Osteocyte (in vitro differentiated cells): ENCODE measurements at regions not wholly inside any gene's neighbourhood (a gene's known extent, or its start where the extent isn't known, plus 50 kb on each side); places are given as distances from the start of the nearest gene placed in this dataset.

Source experiments
- DNase-seq: peaks from one replicate; pipeline ENCODE4 v3.0.0; 2021; ENCODE audit warnings: mixed read lengths; ENCODE audit not compliant: unreplicated experiment; ENCODE audit errors: extremely low spot score
- H3K27ac Mint-ChIP-seq: one replicate; pipeline ENCODE4 v1.8.0; 2021; ENCODE audit warnings: mild to moderate bottlenecking, mixed read lengths; ENCODE audit not compliant: unreplicated experiment
- H3K27me3 Mint-ChIP-seq: one replicate; pipeline ENCODE4 v1.8.0; 2021; ENCODE audit warnings: mixed read lengths; ENCODE audit not compliant: unreplicated experiment
- H3K36me3 Mint-ChIP-seq: one replicate; pipeline ENCODE4 v1.8.0; 2021; ENCODE audit warnings: mixed read lengths; ENCODE audit not compliant: unreplicated experiment
- H3K4me1 Mint-ChIP-seq: one replicate; pipeline ENCODE4 v1.8.0; 2021; ENCODE audit warnings: mixed read lengths; ENCODE audit not compliant: unreplicated experiment
- H3K4me3 Mint-ChIP-seq: one replicate; pipeline ENCODE4 v1.8.0; 2021; ENCODE audit warnings: mild to moderate bottlenecking, moderate library complexity, mixed read lengths; ENCODE audit not compliant: unreplicated experiment
- H3K9me3 Mint-ChIP-seq: one replicate; pipeline ENCODE4 v1.8.0; 2021; ENCODE audit warnings: mixed read lengths; ENCODE audit not compliant: unreplicated experiment
- TF ChIP-seq, protein P1 (sequence below): fragments of 200-600 bp; sonication (generic); IDR thresholded peaks from 2 replicates; pipeline ENCODE4 v1.5.0; 2021; ENCODE audit warnings: antibody characterized with exemption, mild to moderate bottlenecking, moderate library complexity

DNA sequence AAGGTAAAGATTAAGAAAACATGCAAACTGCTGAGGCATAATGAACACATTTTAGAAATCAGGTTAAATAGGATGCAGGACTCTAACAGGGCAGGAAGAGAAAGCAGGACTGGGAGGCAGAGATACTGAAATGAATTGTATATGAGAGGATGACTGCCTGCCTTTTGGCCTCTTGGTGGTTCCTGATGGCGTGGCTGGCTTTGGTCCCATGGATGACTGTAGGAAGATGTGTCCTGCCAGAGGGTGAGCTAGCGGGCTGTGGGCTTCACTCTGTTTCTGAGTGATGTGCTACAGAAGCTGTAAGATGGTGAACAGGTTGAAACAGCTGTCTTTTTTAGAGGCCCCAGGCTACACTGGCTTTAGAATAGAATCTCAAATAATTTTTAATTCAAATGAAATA lies 517.0 kb downstream of the SLC4A3 start:
- Mint-ChIP-seq H3K27ac (no peak overlapping the region), H3K9me3 (peaks cover 12% of the 10 kb centered on the region), H3K27me3 (no peaks in the 10 kb centered on the region), H3K4me1 (peaks cover 5% of the 10 kb centered on the region), H3K4me3 (no peak overlapping the region), H3K36me3 (no peaks in the 10 kb centered on the region)
- TF ChIP-seq, protein P1, sequence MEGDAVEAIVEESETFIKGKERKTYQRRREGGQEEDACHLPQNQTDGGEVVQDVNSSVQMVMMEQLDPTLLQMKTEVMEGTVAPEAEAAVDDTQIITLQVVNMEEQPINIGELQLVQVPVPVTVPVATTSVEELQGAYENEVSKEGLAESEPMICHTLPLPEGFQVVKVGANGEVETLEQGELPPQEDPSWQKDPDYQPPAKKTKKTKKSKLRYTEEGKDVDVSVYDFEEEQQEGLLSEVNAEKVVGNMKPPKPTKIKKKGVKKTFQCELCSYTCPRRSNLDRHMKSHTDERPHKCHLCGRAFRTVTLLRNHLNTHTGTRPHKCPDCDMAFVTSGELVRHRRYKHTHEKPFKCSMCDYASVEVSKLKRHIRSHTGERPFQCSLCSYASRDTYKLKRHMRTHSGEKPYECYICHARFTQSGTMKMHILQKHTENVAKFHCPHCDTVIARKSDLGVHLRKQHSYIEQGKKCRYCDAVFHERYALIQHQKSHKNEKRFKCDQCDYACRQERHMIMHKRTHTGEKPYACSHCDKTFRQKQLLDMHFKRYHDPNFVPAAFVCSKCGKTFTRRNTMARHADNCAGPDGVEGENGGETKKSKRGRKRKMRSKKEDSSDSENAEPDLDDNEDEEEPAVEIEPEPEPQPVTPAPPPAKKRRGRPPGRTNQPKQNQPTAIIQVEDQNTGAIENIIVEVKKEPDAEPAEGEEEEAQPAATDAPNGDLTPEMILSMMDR, result no peak
- DNase-seq, result no peak

DNA sequence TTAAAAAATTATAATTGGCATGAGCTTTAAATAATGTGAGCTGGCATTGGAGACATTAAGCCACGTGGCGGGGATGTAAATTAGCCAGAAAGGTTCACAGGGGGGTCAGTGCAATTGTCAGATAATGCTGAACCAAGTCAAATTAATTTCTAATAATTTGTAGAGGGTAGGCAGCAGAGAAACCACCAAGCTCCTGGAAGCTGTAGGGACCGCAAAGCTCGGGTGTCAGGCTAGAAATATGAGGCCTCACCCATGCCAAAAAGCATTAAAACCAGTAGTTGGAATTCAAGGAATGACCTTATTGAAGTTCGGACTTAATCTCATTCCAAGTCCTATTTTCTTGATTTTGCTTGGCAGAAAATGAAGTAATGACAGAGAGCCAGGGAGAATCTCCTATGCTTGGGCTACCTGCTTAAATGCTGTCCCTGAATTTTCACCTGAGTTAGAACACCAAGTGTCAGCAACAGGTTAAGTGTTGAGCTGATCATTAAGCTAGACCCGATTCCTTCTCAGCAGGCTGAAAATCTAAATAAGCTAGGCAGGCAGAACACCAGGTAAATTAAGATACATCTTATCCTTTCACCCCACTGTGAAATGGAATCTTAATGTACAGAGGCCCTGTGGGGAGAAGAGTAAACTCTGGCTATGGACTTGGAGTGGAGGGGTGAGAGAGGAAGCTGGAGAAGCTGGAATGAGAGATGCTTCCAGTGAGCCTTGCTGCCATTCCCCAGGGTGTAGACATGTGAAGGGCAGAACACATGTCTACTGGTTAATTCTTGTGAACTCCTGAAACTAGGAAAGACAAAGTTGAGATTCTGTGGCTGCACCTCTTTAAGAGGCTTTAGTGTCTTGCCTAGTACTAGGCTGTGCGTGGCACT lies 520.0 kb downstream of the SLC4A3 start:
- peaks cover 5% of the 10 kb centered on the region for H3K9me3 Mint-ChIP-seq
- no peak for DNase-seq
- no peak overlapping the region for H3K27ac Mint-ChIP-seq
- H3K27me3 Mint-ChIP-seq, result no peaks in the 10 kb centered on the region
- TF ChIP-seq, protein P1, result no peak
- peaks cover 5% of the 10 kb centered on the region for H3K4me1 Mint-ChIP-seq
- no peaks in the 10 kb centered on the region for H3K36me3 Mint-ChIP-seq
- H3K4me3 Mint-ChIP-seq, result no peak overlapping the region

DNA sequence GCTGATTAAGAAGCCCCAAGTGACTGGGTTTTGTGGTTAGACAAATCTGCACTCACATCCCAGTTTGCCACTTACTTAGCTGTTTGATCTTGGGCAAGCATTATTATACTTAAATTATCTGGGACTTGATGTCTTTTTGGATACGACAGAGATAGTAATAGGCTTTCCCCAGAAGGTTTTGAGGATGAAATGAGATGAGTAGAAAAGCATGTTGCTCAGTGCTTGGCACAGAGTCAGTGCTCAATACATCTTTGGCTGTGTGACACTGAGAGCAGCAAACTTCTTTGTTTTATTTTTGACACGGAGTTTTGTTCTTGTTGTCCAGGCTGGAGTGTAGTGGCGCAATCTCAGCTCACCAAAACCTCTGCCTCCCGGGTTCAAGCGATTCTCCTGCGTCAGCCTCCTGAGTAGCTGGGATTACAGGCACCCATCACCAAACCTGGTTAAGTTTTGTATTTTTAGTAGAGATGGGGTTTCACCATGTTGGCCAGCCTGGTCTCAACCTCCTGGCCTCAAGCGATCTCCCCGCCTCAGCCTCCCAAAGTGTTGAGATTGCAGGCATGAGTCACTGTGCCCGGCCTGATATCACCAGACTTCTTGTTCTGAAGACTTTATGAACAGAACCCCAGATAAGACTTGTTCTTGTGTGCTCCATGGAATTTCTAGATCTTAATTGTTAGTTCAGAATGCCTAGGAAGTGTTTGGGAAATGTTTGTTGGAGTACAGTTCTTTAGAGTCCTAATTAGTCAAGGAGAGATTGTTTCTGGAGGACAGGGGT lies 521.2 kb downstream of the SLC4A3 start:
- Mint-ChIP-seq H3K36me3 (no peaks in the 10 kb centered on the region), H3K4me3 (no peak overlapping the region), H3K4me1 (peaks cover 5% of the 10 kb centered on the region), H3K27ac (no peak overlapping the region), H3K9me3 (no peaks in the 10 kb centered on the region), H3K27me3 (no peaks in the 10 kb centered on the region)
- no peak for DNase-seq
- TF ChIP-seq, protein P1, result no peak

DNA sequence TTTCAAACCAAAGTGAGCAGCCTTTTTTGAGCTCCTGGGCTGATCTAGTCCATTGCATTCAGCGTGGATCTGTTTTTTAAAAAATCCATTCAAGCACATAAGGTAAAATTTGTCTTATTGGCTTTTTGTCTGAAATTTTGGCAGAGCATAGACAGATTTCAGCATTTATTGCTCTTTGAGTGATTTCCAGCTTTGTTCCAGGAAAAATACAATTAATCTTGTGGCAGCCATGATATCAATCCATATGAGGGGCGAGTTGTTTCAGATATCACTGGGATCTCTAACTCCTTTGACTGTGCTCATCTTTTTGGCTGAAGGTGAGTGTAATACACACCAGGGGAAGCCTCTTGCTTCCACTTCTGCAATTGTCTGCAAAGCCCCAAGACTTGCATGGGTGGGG lies 523.9 kb downstream of the SLC4A3 start:
- no peak overlapping the region for H3K27ac Mint-ChIP-seq
- H3K36me3 Mint-ChIP-seq, result no peaks in the 10 kb centered on the region
- TF ChIP-seq, protein P1, result no peak
- H3K9me3 Mint-ChIP-seq, result no peaks in the 10 kb centered on the region
- no peaks in the 10 kb centered on the region for H3K27me3 Mint-ChIP-seq
- no peak overlapping the region for H3K4me3 Mint-ChIP-seq
- DNase-seq, result no peak
- peaks cover 3% of the 10 kb centered on the region for H3K4me1 Mint-ChIP-seq

DNA sequence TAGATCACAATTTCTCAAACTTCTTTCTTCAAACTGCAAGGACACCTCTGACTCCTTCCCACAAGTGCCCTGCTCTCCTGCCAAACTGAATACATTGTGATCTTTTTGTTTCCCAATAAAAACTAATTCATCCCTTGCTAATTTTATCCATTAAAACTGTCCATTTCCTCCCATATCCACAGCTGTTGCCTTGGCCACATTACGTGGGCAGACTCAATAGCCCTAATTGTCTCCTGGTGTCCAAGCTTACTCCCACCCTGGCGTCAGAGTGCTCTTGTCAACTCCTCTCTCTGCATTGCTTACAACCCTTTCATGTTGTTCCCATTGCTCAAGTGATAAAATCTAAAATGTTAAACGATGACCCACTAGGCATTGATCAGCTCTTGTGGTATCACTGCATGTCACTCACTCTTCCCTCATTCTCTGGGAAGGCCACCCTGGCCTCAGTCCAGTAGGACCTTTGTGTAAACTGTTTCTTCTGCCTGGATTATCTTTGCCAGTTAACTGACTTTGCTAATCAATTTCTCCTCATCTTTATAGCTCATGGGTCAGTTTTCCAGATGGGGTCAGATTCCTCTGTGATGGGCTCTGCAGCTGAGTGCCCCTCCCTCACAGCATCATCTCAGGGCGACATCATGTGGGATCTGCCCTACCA lies 525.0 kb downstream of the SLC4A3 start:
- H3K4me1 Mint-ChIP-seq, result peaks cover 3% of the 10 kb centered on the region
- no peaks in the 10 kb centered on the region for H3K9me3 Mint-ChIP-seq
- H3K4me3 Mint-ChIP-seq, result no peak overlapping the region
- no peak overlapping the region for H3K27ac Mint-ChIP-seq
- H3K36me3 Mint-ChIP-seq, result no peaks in the 10 kb centered on the region
- no peak for DNase-seq
- TF ChIP-seq, protein P1, result no peak
- H3K27me3 Mint-ChIP-seq, result no peaks in the 10 kb centered on the region
